ENCODE measurements at regions not wholly inside any gene's neighbourhood (a gene's known extent, or its start where the extent isn't known, plus 50 kb on each side); places are given as distances from the start of the nearest gene placed in this dataset.
A peak's percentile ranks its signal among the peaks of the same experiment; 100 is the strongest.

GRCh38 chr3:56889131-56889530 is 87.4 kb upstream of the ARHGEF3 start:
- DNase-seq = no peak

DNA sequence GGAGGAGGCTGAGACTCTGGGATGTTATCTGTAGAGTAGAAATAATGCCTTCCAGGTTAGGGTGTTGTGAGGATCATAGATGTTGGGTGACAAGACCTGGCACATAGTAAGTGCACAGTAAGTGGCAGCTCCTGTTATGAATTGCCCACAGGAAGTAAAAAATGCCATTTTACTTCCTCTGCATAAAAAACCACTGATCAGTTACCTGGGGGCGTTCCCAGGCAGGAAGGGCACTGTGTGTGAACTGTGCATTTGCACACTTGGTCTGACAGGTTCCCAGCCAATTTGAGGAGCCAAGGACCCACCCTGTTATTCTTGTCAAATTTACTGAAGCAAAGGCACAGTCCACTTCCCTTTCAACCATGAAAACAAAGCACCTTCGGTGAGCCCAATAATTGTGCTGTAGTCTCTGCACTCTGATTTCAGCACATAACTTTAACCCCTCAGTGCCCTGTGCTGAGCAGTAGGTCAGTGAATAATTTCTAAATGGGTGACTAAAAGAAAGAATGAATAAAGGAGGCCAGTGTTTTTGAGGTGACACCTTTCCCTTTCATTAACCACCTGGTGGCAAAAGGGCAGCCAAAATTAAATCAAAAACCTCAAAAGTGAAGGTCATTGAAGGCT is 85.8 kb upstream of the ARHGEF3 start:
- peak; percentile 26 for DNase-seq

GRCh38 chr3:56886314-56886713 is 84.6 kb upstream of the ARHGEF3 start:
- DNase-seq = no peak

- peak; percentile 8 for DNase-seq
Measured at GRCh38 chr3:56885879-56886278, 84.1 kb upstream of the ARHGEF3 start.

DNA sequence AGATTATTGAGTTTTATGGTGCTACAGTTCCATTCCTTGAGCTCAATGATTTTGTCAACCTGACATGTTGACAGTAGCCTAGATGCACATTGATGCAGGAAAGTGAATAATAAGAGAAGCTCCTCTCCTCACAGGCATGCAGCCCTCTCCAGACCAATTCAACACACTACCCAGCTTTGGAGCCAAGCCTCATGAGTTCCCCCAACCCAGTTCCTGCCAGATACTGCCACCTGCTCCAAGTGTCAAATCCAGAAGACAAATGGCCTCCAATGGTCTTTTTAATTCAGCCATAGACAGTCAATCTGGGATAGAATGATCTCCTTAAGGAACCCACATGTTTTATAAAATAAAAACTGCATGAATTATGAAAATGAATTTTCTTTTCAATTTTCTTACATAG is 83.7 kb upstream of the ARHGEF3 start:
- DNase-seq = no peak

GRCh38 chr3:56884387-56884786 is 82.6 kb upstream of the ARHGEF3 start:
- DNase-seq = no peak

DNA sequence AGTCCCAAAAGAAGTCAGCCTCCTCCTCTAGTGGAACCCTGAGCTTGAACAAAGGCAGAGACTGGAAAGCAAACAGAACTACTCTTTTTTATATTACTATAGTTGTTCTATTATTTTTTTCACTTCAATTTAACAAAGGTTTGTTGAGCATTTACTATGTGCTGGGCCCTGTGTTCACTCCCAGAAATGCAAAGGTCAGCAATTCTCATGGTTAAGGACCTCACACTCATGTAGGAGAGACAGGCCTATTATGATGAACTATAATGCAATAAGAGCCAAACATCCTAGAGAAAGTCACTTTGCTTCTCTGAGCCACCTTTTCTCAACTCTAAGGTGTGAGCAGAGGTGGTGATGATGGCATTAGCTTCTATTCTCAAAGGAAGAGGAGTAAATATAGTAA is 82.1 kb upstream of the ARHGEF3 start:
- DNase-seq = no peak

GRCh38 chr3:56882896-56883295 is 81.1 kb upstream of the ARHGEF3 start:
- DNase-seq = no peak

- no peak for DNase-seq
Measured at GRCh38 chr3:56881841-56882240, 80.1 kb upstream of the ARHGEF3 start.

GRCh38 chr3:56880720-56881575 is 79.2 kb upstream of the ARHGEF3 start:
- no peak for DNase-seq

- DNase-seq = no peak
Measured at GRCh38 chr3:56879436-56880215, 77.9 kb upstream of the ARHGEF3 start.

DNA sequence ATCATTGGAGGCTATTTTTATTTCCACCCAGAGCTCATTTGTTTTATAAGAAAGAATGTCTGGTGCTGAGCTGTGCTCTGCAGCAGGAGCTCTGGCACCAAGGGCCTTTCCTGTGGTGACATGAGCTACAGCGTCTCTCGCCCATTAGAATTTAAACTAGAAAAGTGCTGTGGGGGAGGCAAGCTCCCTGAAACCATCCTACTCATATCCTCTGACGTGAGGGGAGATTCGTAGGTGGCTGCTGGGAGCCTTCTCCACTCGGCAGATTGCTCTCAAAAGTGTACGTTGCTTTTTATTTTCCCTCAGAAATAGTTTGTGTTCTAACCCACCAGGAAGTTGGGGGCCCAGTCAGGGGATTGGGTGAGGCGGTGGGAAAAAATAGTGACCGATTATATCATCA is 76.3 kb upstream of the ARHGEF3 start:
- DNase-seq = peak; percentile 67

DNA sequence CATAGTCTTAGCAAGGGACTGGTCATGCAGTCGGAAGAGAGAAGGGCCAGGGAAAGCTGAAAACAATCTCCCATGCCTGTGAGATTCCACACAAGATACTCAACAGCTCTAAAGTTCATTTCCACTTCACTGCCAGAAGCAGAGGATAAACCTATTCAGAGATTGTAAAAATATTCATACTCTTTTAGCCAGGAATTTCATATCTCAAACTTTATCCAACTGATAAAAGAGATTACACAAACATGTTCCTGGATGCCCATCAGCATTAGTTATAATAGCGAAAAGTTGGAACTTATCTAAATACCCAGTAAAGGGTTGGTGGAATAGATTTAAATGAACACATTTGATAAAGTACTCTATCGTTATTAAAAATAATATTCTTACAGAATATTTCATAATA is 75.2 kb upstream of the ARHGEF3 start:
- DNase-seq = no peak

DNA sequence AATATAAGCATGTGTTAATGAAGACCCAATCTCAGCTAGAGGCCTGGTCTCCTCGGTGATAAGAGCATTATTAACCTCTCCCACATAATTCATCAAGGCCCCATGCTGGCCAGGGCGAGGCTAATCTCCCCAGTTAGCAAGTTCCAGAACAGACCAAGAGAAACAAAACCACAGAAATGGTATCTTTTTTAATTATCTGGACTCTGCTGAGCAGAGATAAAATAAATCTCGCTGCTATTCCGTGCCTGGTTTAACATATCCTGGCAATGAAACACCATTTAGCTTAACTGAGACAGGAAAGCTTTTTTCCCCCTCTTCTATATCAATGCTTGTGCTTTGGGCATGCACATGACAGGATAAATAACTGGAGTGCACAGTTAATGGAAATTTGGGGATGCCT is 72.5 kb upstream of the ARHGEF3 start:
- DNase-seq = no peak

GRCh38 chr3:56870436-56870835 is 68.7 kb upstream of the ARHGEF3 start:
- no peak for DNase-seq

GRCh38 chr3:56869157-56869889 is 67.6 kb upstream of the ARHGEF3 start:
- DNase-seq = no peak

GRCh38 chr3:56868706-56869105 is 67.0 kb upstream of the ARHGEF3 start:
- no peak for DNase-seq

DNA sequence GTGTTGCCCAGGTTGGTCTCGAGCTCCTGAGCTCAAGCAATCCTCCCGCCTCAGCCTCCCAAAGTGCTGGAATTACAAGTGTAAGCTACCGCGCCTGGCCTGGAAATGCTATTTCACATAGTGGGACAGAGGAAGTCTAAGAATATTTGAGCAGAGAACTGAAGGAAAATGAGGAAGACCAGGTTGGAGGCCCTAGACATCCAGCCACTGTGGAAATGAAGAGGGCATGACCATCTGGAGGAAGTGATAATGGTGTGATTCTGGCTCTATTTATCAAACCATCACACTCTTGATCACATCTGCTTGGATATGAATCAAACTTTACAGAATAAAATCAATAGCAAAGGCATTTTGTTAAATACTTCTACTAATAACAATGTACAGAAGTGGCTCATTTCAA is 65.9 kb upstream of the ARHGEF3 start:
- DNase-seq = no peak

DNA sequence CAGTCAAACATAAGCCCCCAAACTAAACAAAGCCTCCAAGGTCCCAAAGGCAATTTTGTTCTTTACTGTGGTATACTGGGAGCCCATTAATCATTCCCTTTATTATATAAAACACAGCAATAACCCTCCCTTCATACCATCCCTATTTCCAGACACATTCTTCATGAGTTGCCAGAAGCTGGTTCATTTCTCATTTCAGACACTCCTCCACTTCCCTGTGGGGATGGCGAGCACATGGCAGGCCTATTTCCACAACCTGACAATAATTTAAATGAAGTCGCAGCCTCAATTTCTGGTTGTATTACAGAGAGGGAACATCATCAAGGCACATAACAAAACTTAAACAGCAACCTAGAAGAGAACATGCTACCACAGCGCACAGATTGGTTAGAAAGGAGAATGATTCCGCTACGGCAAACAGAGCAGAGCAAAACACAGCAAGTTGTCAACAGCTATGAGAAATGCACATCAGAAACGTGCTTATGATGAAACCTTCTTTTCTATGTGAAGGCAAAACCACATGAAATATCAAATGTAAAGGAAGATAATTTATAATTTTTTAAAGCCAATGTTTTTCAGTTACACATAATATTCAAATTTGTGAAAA is 63.3 kb upstream of the ARHGEF3 start:
- DNase-seq = no peak

- peak; percentile 74 for DNase-seq
Measured at GRCh38 chr3:56864090-56864489, 62.3 kb upstream of the ARHGEF3 start.

DNA sequence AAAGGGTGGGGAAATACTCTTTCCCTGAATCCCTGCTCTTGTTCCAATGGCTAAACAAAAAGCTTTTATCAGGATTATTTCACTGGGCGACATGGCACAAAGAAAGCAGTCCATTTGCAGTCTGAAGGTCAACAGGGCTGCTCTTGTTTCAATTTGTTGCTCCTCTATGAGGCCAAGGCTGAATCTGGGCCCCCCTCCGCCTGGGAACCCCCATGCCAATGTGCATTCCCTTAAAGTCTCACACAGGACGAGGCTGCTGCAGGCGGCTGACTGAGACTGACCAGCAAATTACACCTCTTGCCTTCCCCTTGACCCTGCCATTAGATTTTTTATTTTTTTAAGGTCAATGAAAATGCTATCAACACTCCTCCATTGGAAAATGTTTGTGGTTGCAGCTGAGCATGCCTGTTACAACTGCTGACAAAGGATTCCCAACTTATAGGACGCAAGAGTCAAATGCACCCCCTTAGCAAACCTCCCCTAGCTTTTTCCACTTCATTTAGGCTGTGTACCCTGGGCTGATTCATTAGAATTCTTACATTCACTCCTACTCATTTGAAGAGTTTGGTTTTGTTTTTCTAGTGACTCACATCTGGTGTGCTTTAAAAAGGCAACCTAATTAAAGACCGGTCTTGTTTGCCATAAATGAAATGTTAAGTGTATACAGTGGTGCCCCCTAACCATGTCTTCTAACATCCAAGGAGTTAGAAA is 60.8 kb upstream of the ARHGEF3 start:
- DNase-seq = no peak

DNA sequence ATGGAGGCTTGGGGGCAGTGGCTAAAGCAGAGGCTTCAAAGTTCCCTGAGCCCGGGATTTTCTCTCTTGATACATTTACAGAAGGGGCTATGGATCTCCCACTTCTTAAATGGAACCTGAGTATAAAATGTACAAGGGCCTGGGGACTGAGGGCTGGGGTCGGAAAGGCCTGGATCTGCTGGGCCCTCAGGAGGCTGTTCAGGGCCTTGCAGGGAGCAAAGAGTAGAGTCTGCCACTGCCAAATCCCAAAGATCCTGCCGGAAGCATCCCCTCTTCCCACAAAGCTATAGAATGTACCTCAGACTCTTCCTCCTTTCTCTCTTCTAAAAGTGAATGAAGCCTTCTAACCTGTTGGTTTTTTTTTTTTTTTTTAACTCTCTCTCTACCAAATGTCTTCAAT is 59.8 kb upstream of the ARHGEF3 start:
- no peak for DNase-seq
